Duodenal mucosa (tissue), 2 donors: ENCODE measurements at regions not wholly inside any gene's neighbourhood (a gene's known extent, or its start where the extent isn't known, plus 50 kb on each side); places are given as distances from the start of the nearest gene placed in this dataset.

Experiments
- H3K27ac ChIP-seq: one replicate; pipeline ENCODE4 v1.7.0; 2013; ENCODE audit warnings: low read depth, low read length
- H3K27me3 ChIP-seq, 2 donors: one replicate each; pipeline ENCODE4 v1.7.0; 2013; ENCODE audit warnings: low read length in 2 of 2, control low read depth in 1 of 2; ENCODE audit not compliant: insufficient read depth in 2 of 2, control insufficient read depth in 1 of 2
- H3K36me3 ChIP-seq, 2 donors: one replicate each; pipeline ENCODE4 v1.7.0; 2013; ENCODE audit warnings: low read length in 2 of 2, control low read depth in 1 of 2; ENCODE audit not compliant: insufficient read depth in 2 of 2, control insufficient read depth in 1 of 2
- H3K4me1 ChIP-seq, 2 donors: one replicate each; pipeline ENCODE4 v1.7.0; 2013; ENCODE audit warnings: low read length in 2 of 2, control low read depth in 1 of 2; ENCODE audit not compliant: insufficient read depth in 2 of 2, control insufficient read depth in 1 of 2
- H3K4me3 ChIP-seq, 2 donors: one replicate each; pipeline ENCODE4 v1.7.0; 2013; ENCODE audit warnings: low read length in 2 of 2, low read depth in 1 of 2
- H3K9ac ChIP-seq, 2 donors: one replicate each; pipeline ENCODE4 v1.7.0; 2013; ENCODE audit warnings: low read length in 2 of 2, low read depth in 1 of 2
- H3K9me3 ChIP-seq, 2 donors: one replicate each; pipeline ENCODE4 v1.7.0; 2013; ENCODE audit warnings: low read length in 2 of 2, control low read depth in 1 of 2; ENCODE audit not compliant: control insufficient read depth in 1 of 2

DNA sequence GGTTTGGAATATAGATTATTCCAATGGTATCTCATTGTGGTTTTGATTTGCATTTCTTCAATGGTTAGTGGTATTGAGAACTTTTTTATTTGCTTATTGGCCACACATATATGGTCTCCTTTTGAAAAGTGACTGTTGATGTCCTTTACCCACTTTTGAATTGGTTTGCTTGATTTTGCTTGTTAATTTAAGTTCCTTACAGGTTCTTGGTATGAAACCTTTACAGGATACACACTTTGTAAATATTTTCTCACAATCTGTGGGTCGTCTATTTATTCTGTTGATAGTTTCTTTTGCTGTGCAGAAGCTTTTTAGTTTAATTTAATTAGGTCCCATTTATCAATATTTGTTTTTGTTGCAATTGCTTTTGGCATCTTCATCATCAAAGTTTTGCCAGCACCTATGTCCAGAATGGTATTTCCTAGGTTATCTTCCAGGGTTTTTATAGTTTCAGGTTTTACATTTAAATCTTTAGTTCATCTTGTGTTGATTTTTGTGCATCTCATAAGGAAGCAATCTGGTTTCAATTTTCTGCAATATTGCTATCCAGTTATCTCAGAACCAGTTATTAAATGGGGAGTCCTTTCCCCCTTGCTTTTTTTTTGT lies 475.7 kb upstream of the PABPC4L start:
- H3K27ac ChIP-seq, result no peak overlapping the region
- H3K4me1 ChIP-seq, result no peaks in the 10 kb centered on the region
- no peaks in the 10 kb centered on the region for H3K36me3 ChIP-seq
- no peak overlapping the region for H3K4me3 ChIP-seq
- H3K9ac ChIP-seq, result no peak overlapping the region
- no peaks in the 10 kb centered on the region for H3K9me3 ChIP-seq
- H3K27me3 ChIP-seq, result no peaks in the 10 kb centered on the region

- Histone ChIP-seq H3K36me3 (no peaks in the 10 kb centered on the region), H3K9ac (no peak overlapping the region)
Observed at GRCh38 chr4:134668237-134668636, 466.6 kb upstream of the PABPC4L start.

DNA sequence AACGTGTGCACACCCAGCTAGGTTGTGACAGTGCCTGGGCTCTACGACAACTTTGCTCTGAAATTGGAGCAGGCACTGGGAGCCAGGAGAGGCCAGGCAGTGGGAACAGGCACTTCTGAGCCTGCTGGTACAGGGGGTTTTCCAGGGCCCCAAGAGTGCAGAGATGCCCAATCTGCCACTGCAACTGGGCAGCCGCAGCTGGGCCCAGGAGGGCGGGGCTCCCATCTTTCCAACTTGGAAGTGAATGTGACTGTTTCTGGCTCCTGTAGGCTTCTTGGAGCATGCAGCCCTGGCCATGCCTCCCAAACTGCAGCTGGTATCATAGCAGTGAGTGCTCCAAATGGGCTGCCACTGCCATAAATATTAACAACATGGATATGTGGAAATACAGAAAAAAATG lies 465.1 kb upstream of the PABPC4L start:
- no peaks in the 10 kb centered on the region for H3K36me3 ChIP-seq
- no peak overlapping the region for H3K27ac ChIP-seq
- no peak overlapping the region for H3K9ac ChIP-seq
- H3K27me3 ChIP-seq, result no peaks in the 10 kb centered on the region
- H3K4me1 ChIP-seq, result no peaks in the 10 kb centered on the region
- H3K9me3 ChIP-seq, result no peaks in the 10 kb centered on the region
- H3K4me3 ChIP-seq, result no peak overlapping the region

More at GRCh38 chr4:134668237-134668636, 466.6 kb upstream of the PABPC4L start:
- Histone ChIP-seq H3K27ac (no peak overlapping the region), H3K9me3 (no peaks in the 10 kb centered on the region), H3K4me3 (no peak overlapping the region), H3K27me3 (no peaks in the 10 kb centered on the region), H3K4me1 (no peaks in the 10 kb centered on the region)

DNA sequence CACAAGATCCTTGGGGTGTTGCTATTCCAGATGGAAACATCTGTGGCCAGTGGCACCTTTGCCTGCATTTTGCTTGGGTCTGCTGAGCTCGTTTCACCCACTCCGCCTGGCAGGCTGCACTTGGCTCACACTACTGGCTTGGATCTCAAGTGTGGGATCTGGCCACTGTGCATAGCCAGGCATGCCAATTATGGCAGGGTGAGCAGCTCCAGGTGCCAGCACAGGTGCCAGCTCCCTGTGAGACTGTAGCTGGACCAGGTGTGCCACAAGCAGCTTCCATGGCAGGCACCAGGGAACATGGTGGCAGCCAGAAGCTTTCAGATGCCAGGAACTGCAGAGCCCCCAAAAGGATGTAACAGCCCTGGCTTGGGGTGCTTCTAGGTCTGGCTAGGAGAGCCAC lies 463.8 kb upstream of the PABPC4L start:
- Histone ChIP-seq H3K4me3 (no peak overlapping the region), H3K9me3 (no peaks in the 10 kb centered on the region), H3K27ac (no peak overlapping the region), H3K27me3 (no peaks in the 10 kb centered on the region), H3K9ac (no peak overlapping the region), H3K4me1 (no peaks in the 10 kb centered on the region), H3K36me3 (no peaks in the 10 kb centered on the region)

DNA sequence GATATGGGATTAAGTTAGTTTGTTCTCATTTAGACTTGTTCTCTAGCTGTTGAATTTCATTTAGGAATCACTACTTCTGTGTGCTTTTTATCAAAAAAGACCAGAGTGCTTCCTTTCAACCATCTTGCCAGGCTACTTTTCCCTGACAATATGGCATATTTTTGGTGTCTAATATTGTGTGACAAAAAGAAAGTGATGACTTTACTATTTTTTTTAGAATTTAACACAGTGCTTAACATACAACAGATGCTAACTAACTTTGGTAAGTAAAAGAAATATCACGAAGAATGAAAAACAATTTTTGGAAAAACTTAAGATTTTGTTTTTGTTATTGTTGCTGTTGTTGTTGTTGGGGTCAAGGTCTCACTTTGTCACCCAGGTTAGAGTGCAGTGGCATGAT lies 462.2 kb upstream of the PABPC4L start:
- H3K4me1 ChIP-seq, result no peaks in the 10 kb centered on the region
- H3K9me3 ChIP-seq, result no peaks in the 10 kb centered on the region
- H3K4me3 ChIP-seq, result no peak overlapping the region
- H3K36me3 ChIP-seq, result no peaks in the 10 kb centered on the region
- no peaks in the 10 kb centered on the region for H3K27me3 ChIP-seq
- no peak overlapping the region for H3K9ac ChIP-seq
- no peak overlapping the region for H3K27ac ChIP-seq

GRCh38 chr4:134650461-134650860 lies 448.9 kb upstream of the PABPC4L start:
- Histone ChIP-seq H3K36me3 (no peaks in the 10 kb centered on the region), H3K9me3 (no peaks in the 10 kb centered on the region), H3K27ac (no peak overlapping the region), H3K4me1 (no peaks in the 10 kb centered on the region), H3K4me3 (no peak overlapping the region), H3K9ac (no peak overlapping the region), H3K27me3 (no peaks in the 10 kb centered on the region)

- Histone ChIP-seq H3K4me3 (no peak overlapping the region), H3K27ac (no peak overlapping the region), H3K4me1 (no peaks in the 10 kb centered on the region), H3K27me3 (no peaks in the 10 kb centered on the region), H3K9ac (no peak overlapping the region), H3K36me3 (no peaks in the 10 kb centered on the region), H3K9me3 (no peaks in the 10 kb centered on the region)
Observed at GRCh38 chr4:134645778-134646177, 444.2 kb upstream of the PABPC4L start.

DNA sequence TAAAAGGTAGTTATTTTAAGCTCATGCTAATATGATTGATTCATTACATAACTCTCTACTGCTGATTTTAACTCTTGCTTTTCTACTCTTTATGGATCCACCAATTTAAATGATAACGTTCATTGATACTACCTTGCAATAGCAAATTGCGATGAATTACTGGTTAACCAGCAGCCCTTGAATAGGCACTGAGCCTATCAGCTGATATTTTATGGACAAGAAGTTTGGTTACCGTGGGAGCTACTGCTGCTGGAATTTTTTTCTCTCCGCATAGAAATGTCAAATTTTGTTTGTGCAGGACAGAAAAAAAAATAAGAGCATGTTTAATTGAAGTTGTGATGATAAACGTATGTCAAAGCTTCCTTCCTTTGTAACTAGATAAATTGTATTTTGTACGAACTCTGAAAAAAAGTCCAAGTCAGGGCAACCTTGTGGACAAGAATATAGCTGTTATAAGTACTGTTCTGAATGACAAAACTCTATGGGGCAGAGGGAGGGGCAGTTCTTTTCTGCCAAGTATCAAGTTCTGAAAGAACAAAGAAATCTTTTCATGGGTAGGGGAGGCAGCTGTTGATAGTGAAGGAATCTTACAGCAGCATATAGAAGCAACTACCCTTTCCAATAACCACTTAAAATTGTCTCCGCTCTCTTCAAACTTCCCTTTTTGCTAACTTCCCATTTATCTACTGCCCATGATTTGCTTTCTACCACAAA lies 434.9 kb upstream of the PABPC4L start:
- no peaks in the 10 kb centered on the region for H3K9me3 ChIP-seq
- H3K27ac ChIP-seq, result no peak overlapping the region
- no peaks in the 10 kb centered on the region for H3K27me3 ChIP-seq
- H3K36me3 ChIP-seq, result no peaks in the 10 kb centered on the region
- H3K4me1 ChIP-seq, result no peaks in the 10 kb centered on the region
- no peak overlapping the region for H3K9ac ChIP-seq
- H3K4me3 ChIP-seq, result no peak overlapping the region

DNA sequence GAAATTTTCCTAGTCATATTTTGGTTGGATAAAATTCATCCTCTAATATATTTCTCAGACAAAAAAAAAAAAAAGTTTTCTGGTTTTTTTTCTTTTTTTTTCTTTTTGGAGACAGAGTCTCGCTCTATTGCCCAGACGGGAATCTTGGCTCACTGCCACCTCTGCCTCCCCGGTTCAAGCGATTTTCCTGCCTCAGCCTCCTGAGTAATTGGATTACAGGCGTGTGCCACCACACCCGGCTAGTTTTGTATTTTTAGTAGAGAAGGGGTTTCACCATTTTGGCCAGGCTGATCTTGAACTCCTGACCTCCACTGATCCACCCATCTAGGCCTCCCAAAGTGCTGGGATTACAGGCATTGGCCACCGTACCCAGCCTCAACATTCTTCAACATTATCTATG lies 432.7 kb upstream of the PABPC4L start:
- Histone ChIP-seq H3K27ac (no peak overlapping the region), H3K36me3 (no peaks in the 10 kb centered on the region), H3K27me3 (no peaks in the 10 kb centered on the region), H3K4me1 (no peaks in the 10 kb centered on the region), H3K9me3 (no peaks in the 10 kb centered on the region), H3K4me3 (no peak overlapping the region), H3K9ac (no peak overlapping the region)

GRCh38 chr4:134632056-134632455 lies 430.5 kb upstream of the PABPC4L start:
- H3K27me3 ChIP-seq, result no peaks in the 10 kb centered on the region
- no peak overlapping the region for H3K9ac ChIP-seq
- H3K4me1 ChIP-seq, result peaks cover 3 to 6% of the 10 kb centered on the region in 2 donors
- no peak overlapping the region for H3K27ac ChIP-seq
- no peaks in the 10 kb centered on the region for H3K36me3 ChIP-seq
- no peaks in the 10 kb centered on the region for H3K9me3 ChIP-seq
- no peak overlapping the region for H3K4me3 ChIP-seq
